ENCODE measurements at regions not wholly inside any gene's neighbourhood (a gene's known extent, or its start where the extent isn't known, plus 50 kb on each side); places are given as distances from the start of the nearest gene placed in this dataset.

DNA sequence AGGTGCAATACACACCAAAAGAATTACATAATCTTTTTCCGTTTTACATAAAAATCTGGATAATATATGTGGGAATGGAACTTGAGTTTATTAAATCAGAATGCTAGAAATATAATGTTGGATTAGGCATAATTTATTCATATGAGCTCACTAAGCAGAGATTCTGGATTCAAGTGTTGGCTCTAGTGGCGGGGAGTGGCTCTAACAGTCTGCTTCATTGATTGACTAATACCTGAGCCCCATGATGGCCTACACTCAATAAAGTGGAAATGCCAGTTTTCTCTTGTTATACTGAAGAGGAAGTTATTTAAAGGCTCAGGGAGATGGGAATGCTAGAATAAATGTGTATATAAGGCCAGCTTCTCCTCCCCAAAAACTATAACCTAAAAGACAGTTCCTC lies 285.5 kb upstream of the MOCS1 start:
- in situ Hi-C loops (cut with MboI; ENCODE audit: low pct_unique_long_range_greater_than_20kb, low sequenced_read_pairs) = no loop called here
- DNase-seq = no peak

DNA sequence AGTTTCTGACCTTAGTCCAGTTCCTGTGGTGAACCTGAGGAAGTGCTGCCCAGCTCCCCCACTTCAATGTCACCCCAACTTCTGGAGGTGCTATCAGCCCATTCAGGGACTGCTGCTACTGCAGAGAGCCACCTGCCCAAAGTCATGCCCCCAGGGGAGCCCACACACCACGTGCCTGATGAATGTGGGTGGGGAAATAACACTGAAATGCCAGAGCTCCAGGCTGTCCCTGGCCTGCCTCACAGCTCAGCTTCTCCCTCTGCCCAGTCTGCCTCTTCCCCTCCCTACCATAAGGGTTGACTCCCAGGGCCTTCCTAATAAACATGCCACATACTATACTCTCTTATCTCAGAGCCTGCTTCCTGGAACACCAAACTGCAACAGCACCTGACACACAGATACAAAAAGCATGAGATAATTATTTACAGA lies 276.4 kb upstream of the MOCS1 start:
- in situ Hi-C loops (cut with MboI; ENCODE audit: low pct_unique_long_range_greater_than_20kb, low sequenced_read_pairs) = no loop called here
- DNase-seq = no peak

DNA sequence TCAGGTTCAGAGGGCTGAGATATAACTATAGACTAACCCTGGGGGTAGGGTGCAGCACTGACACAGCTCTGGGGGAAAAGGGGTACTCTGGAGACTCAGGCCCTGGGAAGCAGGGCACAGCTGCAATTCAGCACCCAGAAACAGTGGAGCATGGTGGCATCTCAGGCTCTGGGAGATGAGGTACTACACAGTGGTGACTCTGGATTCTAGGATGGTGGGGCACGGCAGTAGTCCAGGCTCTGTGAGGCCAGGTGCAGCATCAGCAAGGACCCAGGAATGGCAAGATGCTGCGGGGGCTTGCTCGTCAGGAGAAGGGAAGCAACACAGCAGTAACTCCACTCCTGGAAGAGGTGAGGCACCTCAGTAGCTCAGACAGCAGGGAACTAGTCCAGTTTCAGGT lies 271.5 kb upstream of the MOCS1 start:
- no peak for DNase-seq
- in situ Hi-C loops (cut with MboI; ENCODE audit: low pct_unique_long_range_greater_than_20kb, low sequenced_read_pairs) = no loop called here

DNA sequence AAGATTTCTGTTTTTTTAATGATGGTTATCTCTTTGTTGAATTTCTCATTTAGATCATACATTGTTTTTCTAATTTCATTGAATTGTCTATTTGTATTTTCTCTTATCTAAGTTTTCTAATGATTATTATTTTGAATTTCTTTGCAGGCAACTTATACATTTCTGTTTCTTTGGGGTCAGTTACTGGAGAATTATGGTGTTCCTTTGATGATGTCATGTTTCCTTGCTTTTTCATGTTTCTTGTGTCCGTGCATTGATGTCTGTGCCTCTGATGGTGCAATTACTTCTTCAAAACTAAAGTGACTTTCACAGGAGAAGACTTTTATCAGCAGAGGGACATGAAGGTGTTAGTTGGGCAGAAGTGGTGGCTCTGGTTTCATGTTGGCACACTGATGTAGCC lies 270.7 kb upstream of the MOCS1 start:
- in situ Hi-C loops (cut with MboI; ENCODE audit: low pct_unique_long_range_greater_than_20kb, low sequenced_read_pairs) = no loop called here
- no peak for DNase-seq

DNA sequence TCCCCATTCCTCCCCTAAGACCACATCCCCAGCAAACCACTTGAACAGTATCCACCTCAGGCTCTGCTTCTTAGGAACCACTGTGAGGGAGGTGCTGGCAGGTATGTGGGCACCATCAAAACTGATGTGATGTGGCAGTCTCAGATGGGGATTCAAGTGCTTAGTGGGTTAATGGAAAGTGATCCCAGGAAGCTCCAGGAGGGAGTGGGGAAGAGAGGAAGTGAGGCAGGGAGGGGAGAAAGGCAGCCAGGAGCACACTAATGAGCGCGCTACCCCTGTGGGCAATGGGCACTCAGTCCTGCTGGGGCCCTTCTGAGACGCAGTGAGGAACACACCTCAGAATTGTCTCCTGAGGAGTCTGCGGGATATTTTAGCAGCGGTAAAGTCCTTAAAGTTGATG lies 263.1 kb upstream of the MOCS1 start:
- in situ Hi-C loops (cut with MboI; ENCODE audit: low pct_unique_long_range_greater_than_20kb, low sequenced_read_pairs) = no loop called here
- no peak for DNase-seq

DNA sequence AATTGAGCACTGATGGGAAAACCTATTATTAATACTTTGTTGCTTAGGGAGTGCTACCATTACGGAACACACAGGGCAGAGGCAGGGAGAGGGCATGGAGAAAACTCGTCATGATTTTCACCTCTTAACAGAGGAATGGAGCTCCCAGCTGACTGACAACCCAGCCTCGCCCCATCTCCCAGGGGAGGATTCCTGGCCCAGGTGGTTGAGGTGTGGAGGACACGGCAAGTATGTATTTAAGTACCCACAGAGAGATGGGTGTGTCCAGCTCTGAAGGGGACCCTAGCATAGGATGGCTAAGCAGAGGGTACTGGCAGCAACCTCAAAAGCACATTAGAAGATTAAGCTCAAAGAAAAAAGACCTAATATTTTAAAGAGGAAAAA lies 261.9 kb upstream of the MOCS1 start:
- DNase-seq = no peak
- in situ Hi-C loops (cut with MboI; ENCODE audit: low pct_unique_long_range_greater_than_20kb, low sequenced_read_pairs) = no loop called here

DNA sequence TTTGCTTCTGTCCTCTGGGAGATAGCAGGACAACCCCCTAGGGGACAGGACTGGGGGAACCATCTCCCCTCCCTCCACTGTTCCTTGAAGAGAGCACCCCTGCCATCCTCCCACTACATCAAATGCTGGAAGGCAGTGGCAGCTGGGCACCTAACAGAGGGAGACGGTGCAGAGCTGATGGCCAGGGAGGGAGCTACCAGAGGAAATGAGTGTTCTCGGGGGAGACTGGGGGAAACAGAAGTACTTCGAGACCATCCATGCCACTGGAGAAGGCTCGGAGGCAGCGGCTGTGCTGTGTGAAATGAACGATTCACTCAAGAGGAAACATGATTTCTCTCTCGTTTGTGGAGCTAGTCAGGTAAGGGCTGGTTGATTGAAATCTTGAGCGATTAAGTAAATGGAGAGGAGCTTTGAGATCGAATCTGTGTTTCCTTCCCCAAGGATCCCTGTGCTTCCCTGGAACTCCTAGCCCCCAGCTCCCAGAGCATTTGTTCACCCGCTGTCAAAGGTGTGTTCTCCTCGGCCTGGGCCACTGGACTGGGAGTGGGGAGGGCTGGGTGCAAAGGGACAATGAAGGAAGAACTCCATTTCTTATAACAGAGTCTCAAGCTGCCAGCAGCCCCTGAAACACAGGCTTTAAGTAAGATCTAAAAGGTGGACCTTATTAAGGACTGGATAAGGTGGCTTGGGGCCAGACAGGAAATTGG lies 261.3 kb upstream of the MOCS1 start:
- in situ Hi-C loops (cut with MboI; ENCODE audit: low pct_unique_long_range_greater_than_20kb, low sequenced_read_pairs) = no loop called here
- no peak for DNase-seq

DNA sequence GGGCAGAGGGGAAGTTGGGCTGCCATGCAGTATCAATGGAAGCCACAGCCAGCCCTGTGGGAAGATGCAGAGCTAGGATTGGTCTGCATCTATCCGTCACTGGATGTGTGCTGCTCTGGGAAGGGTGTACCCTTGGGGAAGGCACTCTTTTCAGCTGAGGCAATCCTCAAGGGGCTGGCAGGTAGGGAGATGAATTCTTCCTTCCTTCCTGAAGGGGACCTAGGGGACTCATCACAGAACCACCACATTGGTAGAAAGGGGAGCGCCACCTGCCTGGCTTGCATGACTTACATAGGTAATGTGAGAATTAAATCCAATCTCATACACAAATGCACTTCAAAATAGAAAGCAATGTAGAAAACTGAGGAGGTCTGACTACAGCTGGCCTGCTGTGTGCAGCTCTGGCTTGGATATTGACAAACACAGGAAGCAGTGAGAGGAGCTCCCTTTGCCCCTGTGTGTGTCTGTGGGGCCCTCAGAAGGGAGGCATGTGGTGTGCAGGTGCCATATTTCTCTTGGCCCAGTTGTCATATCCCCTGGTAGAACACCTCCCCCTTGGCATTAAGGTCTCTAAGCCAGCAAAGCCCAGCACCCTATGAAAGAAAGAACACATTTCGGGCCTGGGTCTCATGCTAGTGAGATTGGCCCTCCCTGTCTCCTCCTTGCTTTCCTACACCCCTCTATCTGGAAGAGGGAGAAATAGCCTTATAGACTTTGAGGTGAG lies 260.3 kb upstream of the MOCS1 start:
- DNase-seq = no peak
- in situ Hi-C loops (cut with MboI; ENCODE audit: low pct_unique_long_range_greater_than_20kb, low sequenced_read_pairs) = no loop called here

DNA sequence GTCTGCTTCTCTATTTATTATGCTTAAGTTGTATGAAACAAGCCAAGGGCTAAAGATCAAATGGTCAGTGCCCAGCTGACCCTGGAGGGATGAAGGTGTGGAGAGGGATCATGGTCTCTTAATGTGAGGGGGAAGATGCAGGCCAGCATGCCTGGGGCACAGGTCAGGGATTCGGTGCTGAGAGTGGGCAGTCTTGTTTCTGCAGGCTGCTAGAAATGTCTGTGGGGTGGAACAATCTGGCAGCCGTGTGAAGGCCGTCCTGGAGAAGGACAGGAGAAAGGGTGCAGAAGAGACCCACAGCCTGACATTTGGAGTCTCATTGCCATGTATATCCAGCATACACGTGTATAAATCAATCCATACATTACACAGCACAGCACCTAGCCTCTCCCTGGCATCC lies 258.3 kb upstream of the MOCS1 start:
- in situ Hi-C loops (cut with MboI; ENCODE audit: low pct_unique_long_range_greater_than_20kb, low sequenced_read_pairs) = no loop called here
- no peak for DNase-seq

DNA sequence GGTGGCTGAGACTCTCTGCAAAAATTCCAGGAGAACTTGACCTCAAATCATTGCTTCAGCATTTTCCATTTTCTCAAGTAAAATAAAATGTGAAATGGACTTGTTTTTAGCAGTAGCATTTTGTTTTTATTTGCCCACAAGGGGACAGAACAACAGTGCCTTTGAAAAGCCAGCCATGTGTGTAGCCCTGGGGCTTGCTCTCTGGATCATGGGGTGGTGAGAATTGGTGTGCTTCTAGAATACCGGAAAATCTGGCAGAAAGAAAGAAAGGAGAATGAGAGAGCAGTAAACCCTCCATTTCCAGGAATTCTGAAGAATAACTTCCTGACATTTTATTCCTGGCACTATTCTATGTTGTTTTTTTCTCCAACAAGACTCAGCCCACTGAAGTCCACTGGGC lies 254.7 kb upstream of the MOCS1 start:
- no peak for DNase-seq
- in situ Hi-C loops (cut with MboI; ENCODE audit: low pct_unique_long_range_greater_than_20kb, low sequenced_read_pairs) = no loop called here

DNA sequence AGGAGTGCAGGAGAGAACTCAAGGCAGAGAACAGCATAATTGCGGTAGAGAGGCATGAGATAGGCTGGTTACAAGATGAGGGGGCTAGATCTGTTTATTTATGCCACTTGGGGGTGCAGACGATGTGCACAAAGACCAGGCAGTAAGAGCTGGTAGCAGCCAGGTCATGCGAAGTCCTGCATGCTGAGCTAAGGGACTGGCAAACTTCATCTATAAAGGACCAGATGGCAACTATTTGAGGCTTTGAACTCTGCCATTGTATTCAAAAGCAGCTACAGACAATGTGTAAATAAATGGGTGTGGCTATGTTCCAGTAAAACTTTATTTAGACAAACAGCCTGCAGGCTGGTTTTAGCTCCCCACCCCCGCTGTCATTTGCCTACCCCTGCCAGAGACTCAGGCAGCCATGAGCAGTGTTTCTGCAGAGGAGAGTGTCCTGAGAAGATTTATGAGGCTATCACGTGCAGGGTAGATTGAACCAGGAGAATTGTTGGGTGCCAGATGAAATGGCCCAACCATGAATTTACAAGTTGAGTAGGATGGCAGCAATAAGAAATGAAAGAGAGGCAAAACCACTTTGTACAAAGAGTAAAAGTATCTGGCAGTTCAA lies 253.4 kb upstream of the MOCS1 start:
- in situ Hi-C loops (cut with MboI; ENCODE audit: low pct_unique_long_range_greater_than_20kb, low sequenced_read_pairs) = no loop called here
- DNase-seq = no peak

DNA sequence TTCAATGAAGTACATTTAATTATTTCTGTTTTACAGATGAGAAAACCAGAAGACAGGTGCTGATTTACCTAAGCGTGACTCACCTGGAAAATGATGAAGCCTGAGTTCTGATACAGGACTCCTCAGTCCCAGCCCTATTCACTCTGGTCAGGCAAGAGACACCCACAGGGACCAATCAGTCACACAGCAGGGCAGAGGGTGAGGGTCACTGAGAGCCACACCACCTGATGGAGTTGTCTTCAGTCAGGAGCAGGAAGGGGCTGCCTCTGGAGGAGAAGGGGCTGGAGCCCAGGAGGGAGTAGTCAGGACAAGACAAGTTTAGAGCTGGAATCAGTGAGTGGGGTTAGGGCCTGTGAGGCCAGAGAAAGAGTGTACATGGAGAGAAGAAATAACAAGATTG lies 251.2 kb upstream of the MOCS1 start:
- no peak for DNase-seq

DNA sequence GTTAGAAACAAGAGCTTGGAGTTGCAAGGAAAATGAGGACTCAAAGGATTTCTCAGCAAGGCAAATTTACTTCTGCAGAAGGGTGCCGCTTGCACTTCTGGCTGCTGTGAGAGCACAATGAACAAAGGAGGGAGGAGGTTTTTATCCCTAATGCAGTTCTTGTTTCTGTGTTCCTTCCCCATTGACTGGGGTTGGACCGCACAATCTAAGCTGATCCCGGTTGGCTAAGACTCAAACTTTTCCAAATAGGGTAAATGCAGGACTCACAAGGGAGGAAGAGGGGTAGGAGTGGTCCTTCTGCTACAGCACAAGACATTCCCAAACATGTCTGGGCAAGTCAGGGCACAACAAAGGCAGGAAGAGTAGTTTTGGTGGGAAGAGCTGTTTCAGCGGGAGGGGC lies 249.6 kb upstream of the MOCS1 start:
- in situ Hi-C loops (cut with MboI; ENCODE audit: low pct_unique_long_range_greater_than_20kb, low sequenced_read_pairs) = no loop called here
- peak; percentile 3 for DNase-seq

More for the DNA sequence above, 251.2 kb upstream of the MOCS1 start:
- in situ Hi-C loops (cut with MboI; ENCODE audit: low pct_unique_long_range_greater_than_20kb, low sequenced_read_pairs) = no loop called here

DNA sequence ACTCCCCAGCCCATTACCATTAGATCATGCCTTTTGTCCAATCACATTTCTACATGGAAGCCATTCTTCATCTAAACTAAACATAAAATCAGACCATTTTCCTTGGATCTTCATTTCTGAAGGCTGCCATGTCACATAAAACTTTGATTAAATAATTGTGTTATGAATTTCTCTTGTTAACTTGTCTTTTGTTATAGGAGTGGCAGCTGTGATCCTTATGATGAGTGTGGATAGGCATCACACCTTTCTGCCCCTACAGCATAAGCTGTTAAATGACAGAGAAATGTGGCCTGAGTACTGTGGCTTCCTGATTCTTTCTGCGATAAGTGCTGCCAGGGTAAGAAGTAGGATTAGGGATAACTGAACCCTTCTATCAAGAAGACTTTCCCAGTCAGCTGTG lies 247.1 kb upstream of the MOCS1 start:
- in situ Hi-C loops (cut with MboI; ENCODE audit: low pct_unique_long_range_greater_than_20kb, low sequenced_read_pairs) = no loop called here
- no peak for DNase-seq

DNA sequence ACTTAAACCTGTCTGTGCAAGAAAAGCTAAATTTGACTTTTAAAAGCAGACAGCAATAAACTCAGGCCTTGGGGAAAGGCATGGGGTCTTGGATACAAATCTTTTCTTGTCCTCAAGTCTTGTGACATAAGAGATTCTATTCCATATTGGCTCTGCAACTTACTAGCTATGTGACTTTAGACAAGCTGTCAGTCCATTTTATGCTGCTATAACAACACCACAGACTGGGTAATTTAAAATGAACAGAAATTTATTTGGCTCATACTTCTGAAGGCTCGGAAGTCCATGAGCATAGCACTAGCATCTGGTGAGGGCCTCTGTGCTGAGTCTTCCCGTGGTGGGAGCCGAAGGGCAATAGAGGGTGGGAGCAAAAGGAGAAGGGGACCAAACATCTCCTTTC lies 246.0 kb upstream of the MOCS1 start:
- in situ Hi-C loops (cut with MboI; ENCODE audit: low pct_unique_long_range_greater_than_20kb, low sequenced_read_pairs) = no loop called here
- no peak for DNase-seq

DNA sequence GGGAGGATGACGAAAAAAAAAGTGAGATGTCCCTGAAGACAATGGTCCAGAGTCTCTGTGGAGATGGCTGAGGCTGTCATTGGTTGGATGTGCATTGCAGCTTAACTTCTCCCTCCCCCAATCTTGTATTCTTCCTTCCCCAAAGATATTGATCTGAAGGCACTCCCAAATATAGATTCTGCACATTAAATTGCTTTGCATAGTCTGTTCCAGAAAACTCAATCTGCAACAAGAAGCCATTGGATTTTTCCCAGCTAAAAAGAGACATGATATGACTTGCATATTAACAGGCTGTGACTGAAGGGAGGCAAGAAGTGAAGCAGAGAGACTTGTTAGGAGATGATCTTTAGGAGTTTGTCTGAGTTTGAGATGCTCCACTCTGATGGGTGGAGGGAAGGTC lies 245.2 kb upstream of the MOCS1 start:
- no peak for DNase-seq
- in situ Hi-C loops (cut with MboI; ENCODE audit: low pct_unique_long_range_greater_than_20kb, low sequenced_read_pairs) = no loop called here

DNA sequence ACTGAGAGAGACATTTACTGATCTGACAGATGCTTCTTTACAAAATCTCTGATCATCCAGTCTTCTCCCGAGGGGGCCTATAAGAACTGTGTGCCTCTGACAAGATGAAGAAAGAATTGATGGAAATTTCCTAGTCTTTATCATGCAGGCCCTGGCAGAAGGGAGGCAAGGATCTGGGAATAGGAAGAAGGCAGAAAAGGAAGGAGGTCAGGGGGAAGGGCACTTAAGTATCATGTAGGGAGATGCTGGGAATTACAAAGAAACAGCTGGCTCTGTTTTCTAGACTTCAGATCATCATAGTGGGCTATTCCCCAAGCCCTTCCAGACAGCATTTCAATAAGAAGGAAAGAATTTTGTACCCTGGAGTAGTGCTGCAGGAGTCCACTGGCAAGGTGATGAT lies 243.3 kb upstream of the MOCS1 start:
- no peak for DNase-seq
- in situ Hi-C loops (cut with MboI; ENCODE audit: low pct_unique_long_range_greater_than_20kb, low sequenced_read_pairs) = no loop called here

DNA sequence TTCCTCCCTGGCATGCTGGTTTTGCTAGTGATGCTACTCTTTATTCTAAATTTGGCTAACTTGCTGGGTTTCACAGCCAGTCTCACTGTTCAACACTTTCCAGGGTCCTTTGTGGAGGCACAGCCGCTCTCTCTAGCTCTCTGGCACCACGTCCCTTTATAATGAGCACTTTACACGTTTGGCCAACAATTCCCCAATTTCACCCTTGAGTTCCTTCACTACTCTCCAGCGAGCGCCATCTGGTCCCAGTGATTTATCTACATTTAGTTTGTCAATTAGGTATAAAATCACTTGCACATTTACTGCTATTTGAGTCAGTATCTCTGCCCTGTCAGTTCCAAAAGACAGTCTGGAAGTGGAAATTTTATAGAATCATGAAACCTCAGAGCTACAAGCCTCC lies 241.9 kb upstream of the MOCS1 start:
- in situ Hi-C loops (cut with MboI; ENCODE audit: low pct_unique_long_range_greater_than_20kb, low sequenced_read_pairs) = no loop called here

DNA sequence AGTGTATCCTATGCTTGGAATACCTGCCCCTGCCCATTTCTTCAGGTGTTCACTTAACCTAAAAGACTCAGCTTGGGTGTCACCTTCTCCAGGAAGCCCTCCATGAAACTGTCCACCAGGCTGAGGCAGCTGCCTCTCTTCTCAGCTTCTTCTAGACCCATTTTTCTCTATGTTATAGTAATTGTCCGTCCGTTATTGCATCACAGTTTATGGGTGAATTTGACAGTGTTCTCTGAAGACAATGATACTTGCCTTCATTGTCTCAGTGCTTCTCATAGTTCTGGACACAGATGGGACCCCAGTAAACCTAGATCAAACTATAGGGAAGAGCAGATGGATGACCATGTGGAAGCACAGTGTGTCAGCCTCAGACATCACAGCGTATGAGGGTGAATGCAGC lies 238.0 kb upstream of the MOCS1 start:
- in situ Hi-C loops (cut with MboI; ENCODE audit: low pct_unique_long_range_greater_than_20kb, low sequenced_read_pairs) = no loop called here

More for the DNA sequence above, 241.9 kb upstream of the MOCS1 start:
- no peak for DNase-seq

DNA sequence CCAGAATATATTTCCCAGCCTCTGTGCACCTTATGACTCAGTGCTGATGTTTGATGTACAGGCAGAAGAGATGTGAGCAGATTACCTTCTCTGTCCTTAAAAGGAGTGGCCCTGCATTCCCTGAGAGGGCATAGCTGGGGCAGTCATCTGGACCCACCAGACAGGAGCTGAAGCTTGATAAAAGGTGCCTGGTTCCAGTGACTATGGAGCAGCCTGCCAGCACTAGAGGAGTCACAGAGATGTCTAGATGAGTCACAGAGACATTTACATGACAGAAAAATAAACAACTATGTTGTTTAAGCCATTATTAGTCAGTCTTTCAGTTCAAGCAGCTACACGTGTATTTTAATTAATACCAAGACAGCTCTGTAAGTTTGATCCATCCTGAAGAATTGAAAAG lies 237.1 kb upstream of the MOCS1 start:
- no peak for DNase-seq
- in situ Hi-C loops (cut with MboI; ENCODE audit: low pct_unique_long_range_greater_than_20kb, low sequenced_read_pairs) = no loop called here

More for the DNA sequence above, 238.0 kb upstream of the MOCS1 start:
- DNase-seq = no peak

DNA sequence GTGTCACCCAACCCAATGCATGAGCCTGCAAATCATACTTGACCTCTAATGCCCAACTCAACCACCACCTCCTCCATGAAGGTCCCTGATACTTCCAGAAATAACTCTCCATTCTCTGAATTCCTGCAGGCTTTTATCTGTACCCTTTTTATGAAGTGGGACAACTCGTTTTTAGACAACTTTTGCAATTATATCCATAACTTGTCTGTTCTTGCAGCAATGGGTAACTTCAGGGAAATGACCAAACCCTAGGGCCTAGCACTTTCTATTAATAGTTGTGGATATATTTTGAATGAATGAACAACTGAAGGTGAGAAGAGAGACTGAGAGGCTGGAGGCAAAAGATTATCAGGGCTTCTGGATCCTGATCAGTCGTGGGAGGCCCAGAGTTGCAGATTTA lies 236.6 kb upstream of the MOCS1 start:
- in situ Hi-C loops (cut with MboI; ENCODE audit: low pct_unique_long_range_greater_than_20kb, low sequenced_read_pairs) = no loop called here
- no peak for DNase-seq

Measured in KBM-7 (cell line).